ENCODE measurements at regions not wholly inside any gene's neighbourhood (a gene's known extent, or its start where the extent isn't known, plus 50 kb on each side); places are given as distances from the start of the nearest gene placed in this dataset.

DNA sequence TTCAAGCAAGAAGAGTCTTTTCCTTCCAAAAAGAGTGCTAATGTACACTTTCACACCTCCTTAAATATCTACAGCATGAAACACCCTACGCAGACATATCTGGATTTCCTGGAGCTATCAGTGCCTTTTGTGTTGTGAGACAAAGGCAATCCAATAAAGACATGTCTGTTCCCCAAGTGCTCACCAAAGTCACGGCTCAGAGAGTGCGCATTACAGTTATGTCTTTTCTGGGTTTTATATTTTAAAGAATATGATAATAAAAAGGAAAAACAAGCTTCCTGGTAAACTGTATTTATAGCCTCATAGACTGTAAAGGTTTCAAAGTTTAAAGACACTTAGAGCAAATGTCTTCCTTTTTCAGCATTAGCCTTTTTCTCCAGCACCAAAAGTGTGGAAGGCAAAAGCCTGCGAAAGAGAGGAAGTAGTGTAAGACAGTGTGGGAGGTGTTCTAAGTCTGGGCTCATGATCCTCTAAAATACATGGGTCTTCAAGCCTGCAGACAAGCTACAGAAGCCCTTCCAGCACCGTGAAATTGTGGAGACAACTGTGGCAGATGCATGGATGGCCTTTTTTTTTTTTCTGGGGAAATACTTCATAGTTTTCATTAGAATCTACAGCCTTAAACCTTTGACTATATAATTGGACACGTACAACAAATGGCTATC is 135.0 kb upstream of the SLC35B3 start:
- DNase-seq, result no peak
- Histone ChIP-seq H3K9me3 (replicated peaks in 1 of 2; ENCODE audit: control insufficient read depth in 1 of 2, insufficient read depth in 1 of 2, low read length in 2 of 2) (peaks cover 0 to 3% of the 10 kb centered on the region in 2 donors), H2AFZ (ENCODE audit: insufficient read depth, low read depth, low read length, poor library complexity, severe bottlenecking) (no peak overlapping the region), H3K27ac (ENCODE audit: low read depth in 1 of 2, low read length in 2 of 2) (no peak overlapping the region), H3K4me2 (replicated peaks; ENCODE audit: extremely low read depth, low read length, poor library complexity, severe bottlenecking) (no peak overlapping the region), H3K36me3 (replicated peaks in 1 of 2; ENCODE audit: control insufficient read depth in 1 of 2, insufficient read depth in 2 of 2, low read length in 2 of 2) (no peaks in the 10 kb centered on the region), H3K4me3 (replicated peaks in 1 of 3; ENCODE audit: low read depth in 2 of 3, low read length in 3 of 3) (no peak overlapping the region), H3K27me3 (ENCODE audit: control insufficient read depth in 2 of 2, insufficient read depth in 2 of 2, low read length in 2 of 2) (no peaks in the 10 kb centered on the region), H3K9ac (ENCODE audit: insufficient read depth, low read length, poor library complexity, severe bottlenecking) (no peak overlapping the region), H3K79me2 (ENCODE audit: insufficient read depth, low read length) (no peaks in the 10 kb centered on the region), H4K20me1 (ENCODE audit: insufficient read depth, low read length) (no peaks in the 10 kb centered on the region), H3K4me1 (ENCODE audit: control insufficient read depth in 1 of 2, insufficient read depth in 2 of 2, low read length in 2 of 2) (no peaks in the 10 kb centered on the region)
- no peaks in the 10 kb centered on the region for H3K36me3 Mint-ChIP-seq
- peaks cover 0 to 8% (median 5%) of the 10 kb centered on the region in 7 donors for H3K9me3 Mint-ChIP-seq
- H3K4me3 Mint-ChIP-seq, result no peak overlapping the region
- TF ChIP-seq, protein P1, sequence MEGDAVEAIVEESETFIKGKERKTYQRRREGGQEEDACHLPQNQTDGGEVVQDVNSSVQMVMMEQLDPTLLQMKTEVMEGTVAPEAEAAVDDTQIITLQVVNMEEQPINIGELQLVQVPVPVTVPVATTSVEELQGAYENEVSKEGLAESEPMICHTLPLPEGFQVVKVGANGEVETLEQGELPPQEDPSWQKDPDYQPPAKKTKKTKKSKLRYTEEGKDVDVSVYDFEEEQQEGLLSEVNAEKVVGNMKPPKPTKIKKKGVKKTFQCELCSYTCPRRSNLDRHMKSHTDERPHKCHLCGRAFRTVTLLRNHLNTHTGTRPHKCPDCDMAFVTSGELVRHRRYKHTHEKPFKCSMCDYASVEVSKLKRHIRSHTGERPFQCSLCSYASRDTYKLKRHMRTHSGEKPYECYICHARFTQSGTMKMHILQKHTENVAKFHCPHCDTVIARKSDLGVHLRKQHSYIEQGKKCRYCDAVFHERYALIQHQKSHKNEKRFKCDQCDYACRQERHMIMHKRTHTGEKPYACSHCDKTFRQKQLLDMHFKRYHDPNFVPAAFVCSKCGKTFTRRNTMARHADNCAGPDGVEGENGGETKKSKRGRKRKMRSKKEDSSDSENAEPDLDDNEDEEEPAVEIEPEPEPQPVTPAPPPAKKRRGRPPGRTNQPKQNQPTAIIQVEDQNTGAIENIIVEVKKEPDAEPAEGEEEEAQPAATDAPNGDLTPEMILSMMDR (IDR thresholded peaks at IDR 0.05), result no peak
- intact Hi-C loops (cut with micrococcal nuclease), result no loop called here
- no peak overlapping the region for H3K27ac Mint-ChIP-seq
- WGBS (ENCODE audit: insufficient coverage), result 43% methylated on average over 2 of the region's 6 CpGs
- no peaks in the 10 kb centered on the region for H3K27me3 Mint-ChIP-seq (ENCODE audit: low read depth in 3 of 3)
- no peaks in the 10 kb centered on the region for H3K4me1 Mint-ChIP-seq

DNA sequence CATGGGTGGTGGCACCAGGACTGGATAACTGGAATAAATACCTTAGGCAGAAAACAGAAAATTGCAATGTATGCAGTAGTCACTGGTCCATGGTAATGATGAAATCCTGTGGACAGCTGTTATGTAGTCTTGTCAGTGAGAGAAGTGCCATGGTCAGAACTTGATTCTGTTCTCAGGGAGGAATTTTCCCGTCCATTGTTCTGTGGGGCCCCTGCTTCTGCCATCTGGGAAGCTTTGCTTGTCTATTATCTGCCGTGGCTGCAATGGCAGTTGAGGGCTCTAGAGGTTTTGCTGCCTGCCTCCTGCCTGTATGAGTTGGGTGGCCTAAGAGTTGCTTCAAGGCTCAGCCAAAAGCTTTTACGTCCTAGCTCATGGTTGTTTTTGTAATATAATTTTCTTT is 126.8 kb upstream of the SLC35B3 start:
- H3K4me3 Mint-ChIP-seq, result no peak overlapping the region
- Histone ChIP-seq H3K27me3 (ENCODE audit: control insufficient read depth in 2 of 2, insufficient read depth in 2 of 2, low read length in 2 of 2) (no peaks in the 10 kb centered on the region), H3K79me2 (ENCODE audit: insufficient read depth, low read length) (no peaks in the 10 kb centered on the region), H2AFZ (ENCODE audit: insufficient read depth, low read depth, low read length, poor library complexity, severe bottlenecking) (no peak overlapping the region), H3K4me2 (replicated peaks; ENCODE audit: extremely low read depth, low read length, poor library complexity, severe bottlenecking) (no peak overlapping the region), H3K27ac (ENCODE audit: low read depth in 1 of 2, low read length in 2 of 2) (no peak overlapping the region), H4K20me1 (ENCODE audit: insufficient read depth, low read length) (no peaks in the 10 kb centered on the region), H3K4me1 (ENCODE audit: control insufficient read depth in 1 of 2, insufficient read depth in 2 of 2, low read length in 2 of 2) (no peaks in the 10 kb centered on the region), H3K9ac (ENCODE audit: insufficient read depth, low read length, poor library complexity, severe bottlenecking) (no peak overlapping the region), H3K36me3 (replicated peaks in 1 of 2; ENCODE audit: control insufficient read depth in 1 of 2, insufficient read depth in 2 of 2, low read length in 2 of 2) (no peaks in the 10 kb centered on the region), H3K9me3 (replicated peaks in 1 of 2; ENCODE audit: control insufficient read depth in 1 of 2, insufficient read depth in 1 of 2, low read length in 2 of 2) (no peaks in the 10 kb centered on the region), H3K4me3 (replicated peaks in 1 of 3; ENCODE audit: low read depth in 2 of 3, low read length in 3 of 3) (no peak overlapping the region)
- H3K27me3 Mint-ChIP-seq (ENCODE audit: low read depth in 3 of 3), result peaks cover 0 to 1% (median 0%) of the 10 kb centered on the region in 3 donors
- no peaks in the 10 kb centered on the region for H3K36me3 Mint-ChIP-seq
- TF ChIP-seq, protein P1 (IDR thresholded peaks at IDR 0.05), result no peak
- no peak overlapping the region for H3K27ac Mint-ChIP-seq
- WGBS (ENCODE audit: insufficient coverage), result 63% methylated on average over 2 of the region's 3 CpGs
- peaks cover 0 to 4% (median 0%) of the 10 kb centered on the region in 7 donors for H3K9me3 Mint-ChIP-seq
- intact Hi-C loops (cut with micrococcal nuclease), result no loop called here
- H3K4me1 Mint-ChIP-seq, result no peaks in the 10 kb centered on the region
- no peak for DNase-seq
